Stimulated activated CD4-positive, alpha-beta T cell treated with anti-CD3 and anti-CD28 coated beads, Interleukin-15, amount 100 ng/mL, for 24 hours (primary cell): ENCODE measurements at regions not wholly inside any gene's neighbourhood (a gene's known extent, or its start where the extent isn't known, plus 50 kb on each side); places are given as distances from the start of the nearest gene placed in this dataset.

Experiments
- DNase-seq: peaks from one replicate; pipeline ENCODE4 v3.0.0-alpha.2; 2020

DNA sequence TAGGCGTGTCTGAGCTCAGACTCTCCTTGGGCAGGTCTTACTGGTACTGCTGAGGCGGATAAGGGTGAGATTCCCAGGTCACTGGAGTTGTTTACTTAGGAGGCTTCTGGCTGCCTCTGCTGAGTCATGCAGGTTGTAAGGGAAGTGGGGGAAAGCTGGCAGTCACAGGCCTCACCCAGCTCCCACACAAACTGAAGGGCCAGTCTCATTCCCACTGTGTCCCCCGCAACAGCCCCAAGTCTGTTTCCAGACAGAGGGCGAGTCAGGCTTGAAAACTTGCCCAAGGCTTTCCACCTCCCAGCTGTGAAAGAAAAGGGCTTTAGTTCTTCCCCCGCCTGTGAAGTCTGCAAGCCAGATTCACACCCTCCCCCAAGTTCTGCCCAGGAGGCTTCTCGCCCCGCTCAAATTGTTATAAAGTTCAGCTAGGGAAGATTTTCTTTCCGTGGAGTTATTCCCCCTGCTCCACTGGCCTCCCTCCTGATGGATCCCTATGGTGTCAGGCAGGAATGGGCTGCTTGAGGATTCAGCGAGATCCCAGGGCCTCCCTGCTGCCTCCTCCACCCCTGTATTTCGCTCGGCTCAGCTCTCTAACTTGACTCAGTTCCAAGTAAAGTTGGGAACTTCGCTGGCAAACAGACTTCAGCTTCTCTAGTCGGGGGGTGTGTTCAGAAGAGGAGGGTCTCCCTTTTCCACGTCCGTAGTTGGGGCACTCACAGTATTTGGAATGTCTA lies 248.6 kb downstream of the NR4A2 start:
- DNase-seq, result no peak

DNA sequence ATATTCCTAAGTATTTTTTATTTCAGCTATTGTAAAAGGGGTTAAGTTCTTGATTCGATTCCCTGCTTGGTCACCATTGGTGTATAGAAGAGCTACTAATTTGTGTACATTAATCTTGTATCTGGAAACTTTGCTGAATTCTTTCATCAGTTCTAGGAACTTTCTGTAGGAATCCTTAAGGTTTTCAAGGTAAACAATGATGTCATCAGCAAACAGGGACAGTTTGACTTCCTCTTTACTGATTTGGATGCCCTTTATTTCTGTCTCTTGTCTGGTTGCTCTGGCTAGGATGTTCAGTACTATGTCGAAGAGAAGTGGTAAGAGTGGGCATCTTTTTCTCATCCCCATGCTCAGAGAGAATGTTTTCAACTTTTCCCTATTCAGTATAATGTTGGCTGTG lies 252.7 kb downstream of the NR4A2 start:
- DNase-seq, result no peak

DNA sequence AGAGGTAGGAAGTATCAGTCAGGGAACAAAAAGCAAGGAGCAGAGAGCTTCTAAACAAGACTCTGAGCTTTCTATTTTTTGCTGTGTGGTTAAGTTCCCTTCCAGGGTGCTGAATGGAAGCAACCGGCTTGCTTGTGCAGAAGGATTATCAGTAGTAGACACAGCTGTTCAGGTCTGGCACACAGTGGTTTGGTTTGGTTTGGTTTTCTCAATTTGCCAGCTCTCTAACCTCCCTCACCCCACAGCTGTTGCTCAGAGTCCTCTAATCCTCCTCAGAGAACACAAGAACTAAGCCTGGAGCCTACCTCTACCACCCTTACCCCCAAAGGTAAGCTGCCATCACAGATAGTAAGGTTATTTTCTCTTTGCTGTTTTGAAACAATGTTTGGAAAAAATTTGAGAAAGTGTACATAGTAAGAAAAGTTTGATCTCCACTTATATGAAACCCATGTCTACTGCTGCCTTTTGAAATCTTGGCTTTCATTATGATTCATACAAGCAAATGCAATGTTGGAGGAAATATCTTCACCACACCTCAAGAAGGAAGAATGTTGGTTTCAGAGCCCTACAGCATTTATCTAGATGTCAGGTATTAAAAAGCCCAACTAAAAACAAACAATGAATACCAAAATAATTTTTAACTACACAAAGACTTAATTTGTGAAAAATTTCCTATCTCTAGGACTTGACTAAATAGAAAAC lies 255.3 kb downstream of the NR4A2 start:
- DNase-seq, result no peak

GRCh38 chr2:156065912-156066311 lies 266.6 kb downstream of the NR4A2 start:
- no peak for DNase-seq

DNA sequence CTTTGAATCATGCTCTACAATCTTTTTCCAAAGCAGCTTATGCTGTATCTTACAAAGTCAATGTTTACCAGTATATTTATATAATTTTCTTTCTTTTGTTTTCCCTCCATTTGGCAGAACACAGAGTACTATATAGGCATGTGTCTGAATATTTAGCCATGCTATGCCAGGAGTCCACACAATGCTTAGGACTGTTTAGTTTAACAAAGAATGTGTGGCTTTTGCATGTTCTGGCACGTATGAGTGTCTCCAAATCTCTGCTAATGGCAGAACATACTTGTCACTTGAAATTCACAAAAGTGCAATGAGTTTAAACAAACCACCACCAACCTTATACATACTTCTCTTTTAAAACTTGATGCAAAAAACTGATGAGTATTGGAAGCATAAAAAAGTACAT lies 268.0 kb downstream of the NR4A2 start:
- DNase-seq, result no peak

DNA sequence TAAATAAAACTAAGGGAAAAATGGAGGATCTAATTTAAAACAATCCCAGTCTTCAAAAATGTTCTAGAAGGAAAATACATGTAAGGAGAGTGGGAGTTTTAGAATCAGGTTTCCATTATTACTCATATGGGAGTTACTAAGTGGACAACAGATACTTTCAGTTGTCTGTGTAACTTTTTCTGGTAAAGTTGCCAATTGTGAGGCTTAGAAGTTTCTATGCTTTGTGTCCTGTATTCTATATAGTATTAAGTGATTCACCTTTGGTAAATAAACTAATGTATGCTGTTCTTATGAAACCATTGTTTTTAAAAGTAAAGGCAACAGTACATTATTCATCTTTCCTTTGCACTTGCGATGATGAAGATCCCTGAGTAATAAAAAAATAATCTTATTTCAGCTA lies 274.9 kb downstream of the NR4A2 start:
- no peak for DNase-seq

DNA sequence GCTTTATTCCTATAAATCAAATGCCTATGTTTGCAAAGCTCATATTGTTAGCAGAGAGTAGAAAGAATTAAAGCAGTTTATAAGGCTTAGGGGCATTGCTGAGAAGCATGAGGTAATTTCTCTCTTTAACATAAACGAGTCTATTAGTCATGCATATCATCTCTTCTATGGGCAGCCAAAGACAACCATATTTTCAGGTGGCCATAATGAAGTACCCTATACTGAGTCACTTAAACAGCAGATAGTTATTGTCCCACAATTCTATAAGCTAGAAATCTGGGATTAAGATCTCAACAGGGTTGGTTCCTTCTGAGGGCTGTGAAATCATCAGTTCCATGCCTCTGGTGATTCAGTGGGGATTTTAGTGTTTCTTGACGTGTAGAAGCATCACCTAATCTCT lies 277.5 kb downstream of the NR4A2 start:
- DNase-seq, result no peak

- DNase-seq, result no peak
Measured at GRCh38 chr2:156046900-156047299, 285.6 kb downstream of the NR4A2 start.

DNA sequence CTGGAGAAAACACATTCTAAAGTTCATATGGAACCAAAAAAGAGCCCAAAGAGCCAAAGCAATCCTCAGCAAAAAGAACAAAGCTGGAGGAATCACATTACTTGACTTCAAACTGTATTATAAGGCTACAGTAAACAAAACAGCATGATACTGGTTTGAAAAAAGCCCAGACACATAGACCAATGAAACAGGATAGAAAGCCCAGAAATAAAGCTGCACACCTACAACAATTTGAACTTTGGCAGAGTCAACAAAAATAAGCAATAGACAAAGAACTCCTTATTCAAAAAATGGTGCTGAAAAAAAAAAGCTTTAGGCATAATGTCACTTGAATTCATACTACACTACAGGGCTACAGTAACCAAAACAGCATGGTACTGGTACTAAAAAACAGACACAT lies 289.6 kb downstream of the NR4A2 start:
- DNase-seq, result no peak

DNA sequence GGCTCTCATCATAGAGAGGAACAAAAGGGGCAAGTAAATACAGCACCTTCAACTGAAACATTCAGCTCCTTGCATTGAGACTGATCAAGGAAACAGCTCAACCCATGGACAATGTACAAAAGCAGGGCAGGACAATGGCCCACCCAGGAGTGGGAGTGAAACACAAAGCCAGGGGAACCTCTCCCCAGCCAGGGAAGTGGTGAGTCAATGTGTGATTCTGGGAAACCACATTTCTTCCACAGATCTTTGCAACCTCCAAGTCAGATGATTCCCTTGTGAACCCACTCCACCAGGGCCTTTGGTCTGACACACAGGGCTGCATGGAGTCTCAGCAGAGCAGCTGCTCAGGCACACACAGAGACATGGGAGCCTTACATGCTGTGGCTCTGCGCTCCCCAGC lies 294.5 kb downstream of the NR4A2 start:
- no peak for DNase-seq

DNA sequence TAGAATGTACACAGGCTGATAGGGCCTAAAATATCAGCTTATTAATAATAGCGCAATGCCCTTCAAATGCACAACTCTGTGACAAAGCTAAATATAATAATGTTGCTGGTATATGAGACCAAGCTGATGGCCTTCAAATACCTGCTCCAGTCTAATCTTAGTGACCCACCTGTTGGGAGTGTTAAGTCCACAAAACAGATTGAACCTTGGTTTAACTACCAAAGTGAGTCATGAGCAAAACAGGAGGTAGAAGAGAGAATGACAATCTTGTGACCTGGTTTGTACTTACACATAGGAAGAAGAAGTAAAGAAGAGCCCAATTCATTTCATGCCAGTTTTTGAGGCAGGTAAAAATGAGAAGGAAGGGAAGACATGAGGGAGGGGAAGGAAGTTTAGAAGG lies 295.0 kb downstream of the NR4A2 start:
- no peak for DNase-seq

GRCh38 chr2:156031121-156031520 lies 301.4 kb downstream of the NR4A2 start:
- no peak for DNase-seq

DNA sequence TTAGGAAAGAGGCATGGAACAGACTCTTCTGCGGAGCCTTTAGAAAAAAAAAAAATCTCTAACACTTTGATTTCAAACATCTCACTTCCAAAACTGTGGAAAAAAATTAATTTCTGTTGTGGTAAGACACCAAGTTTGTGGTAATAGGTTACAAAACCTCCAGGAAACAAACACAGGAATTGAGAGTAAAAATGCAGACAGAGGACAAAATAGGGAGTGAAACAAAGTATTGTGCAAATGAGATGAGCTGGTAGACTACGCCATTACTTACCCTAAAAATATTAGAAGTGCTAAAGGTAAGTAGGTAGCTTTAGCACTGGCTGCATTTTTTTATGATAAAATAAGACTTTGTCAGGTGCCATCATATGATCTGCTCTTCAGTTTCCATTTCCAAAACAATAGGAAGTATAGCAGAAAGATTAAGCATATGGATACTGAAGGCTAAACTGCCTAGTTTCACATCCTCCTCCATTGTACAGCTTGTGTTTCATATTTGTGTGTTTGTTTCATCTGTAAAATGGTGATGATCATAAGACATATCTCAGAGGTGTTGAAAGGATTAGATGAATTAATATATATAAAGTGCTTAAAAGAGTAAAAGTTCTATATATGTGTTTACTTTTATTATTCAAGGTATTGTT lies 309.2 kb downstream of the NR4A2 start:
- DNase-seq, result no peak

DNA sequence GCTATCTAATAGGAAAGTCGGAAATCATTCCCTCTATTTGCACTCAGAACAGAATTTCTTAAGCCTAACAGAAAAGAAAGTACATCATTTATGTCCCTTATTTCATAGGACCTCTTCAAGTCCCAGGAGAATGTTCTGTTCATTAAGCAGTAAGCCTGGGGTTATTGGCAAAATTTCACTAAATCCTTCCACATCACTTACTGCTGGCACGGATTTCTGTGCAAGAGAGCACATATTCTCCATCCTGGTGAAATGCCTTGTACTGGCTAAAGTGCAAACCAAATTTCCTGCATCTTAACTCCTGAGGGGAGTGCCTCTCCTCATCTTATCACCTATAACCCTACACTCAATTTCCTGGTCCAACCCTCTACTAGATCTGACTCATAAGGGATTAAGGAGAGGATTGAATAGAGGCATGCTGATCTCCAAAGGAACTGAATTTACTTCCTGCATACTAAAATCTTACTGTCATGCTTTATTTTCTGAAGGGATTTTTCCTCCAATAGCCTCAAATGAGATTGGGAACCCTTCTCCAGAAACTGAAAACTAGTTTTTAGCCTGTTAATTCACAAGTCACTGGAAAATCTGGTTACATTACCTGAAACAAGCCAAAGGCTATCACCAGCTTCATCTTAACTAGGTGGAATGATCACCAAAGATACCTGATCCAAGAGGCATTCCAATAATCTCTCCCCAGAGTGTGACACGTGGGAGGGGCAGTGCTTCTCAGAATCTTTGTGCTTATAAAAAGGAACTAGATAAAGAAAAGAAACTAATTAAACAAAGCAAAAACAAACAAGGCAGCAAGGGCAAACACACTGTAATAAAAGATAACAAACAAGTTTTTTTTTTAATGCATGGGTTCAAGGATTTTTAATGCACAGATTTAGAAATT lies 311.1 kb downstream of the NR4A2 start:
- no peak for DNase-seq

DNA sequence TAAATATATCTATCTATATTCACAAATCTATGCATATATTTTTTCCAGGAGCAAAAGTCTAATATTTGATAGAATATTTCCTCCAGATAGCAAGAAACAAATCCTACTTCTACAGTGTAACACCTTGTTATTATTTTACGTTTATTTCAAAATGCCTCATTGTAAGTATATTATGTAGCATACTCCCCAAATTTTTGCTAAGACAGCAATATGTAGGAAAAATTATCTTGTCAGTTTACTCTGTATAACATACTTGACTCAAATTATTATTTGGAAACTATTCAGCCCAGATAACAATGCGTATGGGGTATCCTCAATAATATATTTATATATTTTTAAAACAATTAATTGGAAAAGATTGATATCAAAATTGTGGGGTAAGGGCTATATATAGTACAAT lies 313.2 kb downstream of the NR4A2 start:
- DNase-seq, result no peak

DNA sequence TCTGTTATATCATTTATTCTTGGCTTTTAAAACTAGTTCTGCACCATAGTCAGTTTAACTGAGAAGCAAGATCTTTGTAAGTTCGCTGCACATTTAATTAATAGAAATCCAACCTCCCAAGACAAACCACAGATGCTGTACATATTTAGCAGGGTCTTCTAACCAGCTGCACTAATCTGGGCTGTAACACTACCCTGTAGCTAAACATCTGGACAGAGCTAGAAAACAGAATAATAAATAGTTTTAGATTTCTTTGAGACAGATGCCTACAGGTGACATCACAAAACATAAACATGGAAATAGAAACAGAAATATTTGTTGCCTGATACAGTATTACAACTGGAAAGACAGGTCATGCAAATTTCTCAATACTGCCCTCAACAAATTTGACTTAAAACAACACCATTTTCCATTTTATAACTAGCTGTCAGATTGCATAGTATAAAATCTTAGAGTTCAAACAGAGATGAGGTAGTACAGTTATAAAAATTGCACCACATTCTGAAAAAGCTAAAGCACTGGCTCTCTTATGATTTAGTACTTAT lies 315.1 kb downstream of the NR4A2 start:
- no peak for DNase-seq

DNA sequence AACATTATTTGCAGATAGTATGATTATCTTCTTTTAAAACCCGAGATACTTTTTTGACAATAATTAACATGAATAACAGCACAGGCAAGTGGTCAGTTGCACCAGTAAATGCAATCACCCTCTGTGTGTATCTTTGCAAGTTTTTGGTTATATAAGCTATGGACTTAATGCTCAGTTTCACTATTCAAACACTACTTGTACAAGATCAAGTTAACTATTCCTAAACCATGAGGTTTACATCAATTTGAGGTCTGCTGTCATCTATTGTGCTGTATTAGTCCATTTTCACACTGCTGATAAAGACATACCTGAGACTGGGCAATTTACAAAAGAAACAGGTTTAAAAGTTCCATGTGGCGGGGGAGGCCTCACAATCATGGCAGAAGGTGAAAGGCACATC lies 323.2 kb downstream of the NR4A2 start:
- DNase-seq, result no peak

DNA sequence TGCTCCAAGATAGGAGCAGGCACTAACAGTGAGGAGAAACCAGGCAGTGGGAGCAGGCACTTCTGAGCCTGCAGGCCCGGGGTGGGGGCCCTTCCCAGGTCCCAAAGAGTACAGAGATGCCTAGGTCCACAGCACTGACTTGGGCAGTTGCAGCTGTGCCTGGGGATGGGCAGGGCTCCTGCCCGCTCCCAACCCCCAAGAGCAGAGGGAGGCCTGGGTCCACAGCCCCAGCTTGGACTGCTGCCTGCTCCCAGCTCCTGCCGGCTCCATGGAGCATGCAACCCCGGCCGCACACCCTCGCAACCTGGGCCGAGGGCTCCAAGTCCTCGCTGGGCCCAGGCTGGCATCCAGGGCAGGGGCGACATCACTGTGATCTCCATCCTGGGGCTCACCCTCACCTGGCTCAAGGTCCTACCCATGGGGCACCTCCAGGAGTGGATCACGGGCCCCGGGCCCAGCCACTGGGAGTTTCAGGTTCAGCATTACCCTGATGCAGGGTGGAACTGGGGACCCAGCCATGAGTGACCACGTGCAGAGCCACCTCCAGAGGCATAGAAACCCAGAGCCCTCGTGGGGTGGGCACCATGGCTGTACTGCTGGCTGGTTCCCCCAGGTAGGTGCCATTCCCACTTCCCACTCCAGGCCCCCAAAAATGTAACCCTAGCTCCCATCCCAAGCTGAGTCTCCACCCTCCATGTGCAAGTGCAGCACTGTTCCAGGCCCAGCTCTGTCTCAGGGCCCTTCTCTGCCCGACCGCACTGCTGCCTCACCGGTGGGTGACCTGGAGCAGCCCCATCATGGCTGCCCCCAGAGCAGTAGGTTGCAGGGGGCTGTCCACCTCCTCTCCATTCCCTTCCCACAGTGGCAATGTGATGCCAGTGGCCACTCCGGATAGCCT lies 325.6 kb downstream of the NR4A2 start:
- DNase-seq, result no peak

- no peak for DNase-seq
Measured at GRCh38 chr2:156005999-156006712, 326.4 kb downstream of the NR4A2 start.

DNA sequence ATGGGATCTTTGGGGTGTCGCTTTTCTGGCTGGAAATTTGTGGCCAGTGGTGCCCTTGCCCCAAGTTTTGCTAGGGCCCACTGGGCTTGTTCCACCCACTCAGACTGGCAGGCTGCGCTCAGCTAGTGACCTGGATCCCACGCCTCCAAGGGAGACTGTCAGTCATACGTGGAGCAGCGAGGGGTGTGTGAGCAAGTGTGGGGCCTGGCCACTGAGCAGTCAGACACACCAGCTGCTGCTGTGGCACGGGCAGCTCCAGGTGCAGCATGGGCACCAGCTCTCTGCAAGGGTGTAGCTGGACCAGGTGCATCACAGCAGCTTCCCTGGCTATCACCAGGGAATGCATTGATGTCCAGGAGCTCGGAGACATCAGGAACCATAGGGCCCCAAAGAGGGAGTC lies 327.0 kb downstream of the NR4A2 start:
- DNase-seq, result no peak

GRCh38 chr2:156004459-156004858 lies 328.1 kb downstream of the NR4A2 start:
- DNase-seq, result no peak
